Natural killer cell (primary cell): ENCODE measurements at regions not wholly inside any gene's neighbourhood (a gene's known extent, or its start where the extent isn't known, plus 50 kb on each side); places are given as distances from the start of the nearest gene placed in this dataset.

Experiments used
- ATAC-seq, 3 donors: fragments of 150-1000 bp in 2 of 3; fragments of 200-7000 bp in 1 of 3; cut with Tn5 transposase; 1 replicate in 1 of 3; 2 replicates in 2 of 3; pipeline ENCODE4 v1.10.0; 2021; ENCODE audit warnings: mild to moderate bottlenecking in 2 of 3, moderate library complexity in 2 of 3
- DNase-seq, 2 donors: peaks; one replicate each; pipeline versions ENCODE4 v3.0.0 to v3.0.0-alpha.2; 2013 to 2021; ENCODE audit warnings: mixed read lengths in 1 of 2
- H3K27ac ChIP-seq: one replicate; pipeline ENCODE4 v1.5.1; 2013; ENCODE audit warnings: mild to moderate bottlenecking, low read length
- H3K27me3 ChIP-seq: one replicate; pipeline ENCODE4 v1.6.1; 2013; ENCODE audit warnings: low read length; ENCODE audit not compliant: control insufficient read depth, insufficient read depth
- H3K36me3 ChIP-seq: one replicate; pipeline ENCODE4 v1.6.1; 2013; ENCODE audit warnings: low read length; ENCODE audit not compliant: control insufficient read depth, insufficient read depth
- H3K4me1 ChIP-seq: one replicate; pipeline ENCODE4 v1.6.1; 2013; ENCODE audit warnings: low read length; ENCODE audit not compliant: control insufficient read depth, insufficient read depth
- H3K4me3 ChIP-seq: one replicate; pipeline ENCODE4 v1.5.1; 2013; ENCODE audit warnings: low read length
- H3K9me3 ChIP-seq: one replicate; pipeline ENCODE4 v1.6.1; 2013; ENCODE audit warnings: low read length; ENCODE audit not compliant: control insufficient read depth, insufficient read depth
- H3K27ac Mint-ChIP-seq, 2 donors: one replicate each; pipeline ENCODE4 v1.8.0; 2022; ENCODE audit warnings: mild to moderate bottlenecking in 2 of 2, mixed read lengths in 2 of 2, moderate library complexity in 1 of 2
- H3K27me3 Mint-ChIP-seq, 2 donors: one replicate each; pipeline ENCODE4 v1.8.0; 2022; ENCODE audit warnings: low read depth in 2 of 2, mixed read lengths in 2 of 2
- H3K36me3 Mint-ChIP-seq: one replicate; pipeline ENCODE4 v1.8.0; 2022; ENCODE audit warnings: mixed read lengths
- H3K4me1 Mint-ChIP-seq, 2 donors: one replicate each; pipeline ENCODE4 v1.8.0; 2022; ENCODE audit warnings: mixed read lengths in 2 of 2
- H3K4me3 Mint-ChIP-seq: one replicate; pipeline ENCODE4 v1.8.0; 2022; ENCODE audit warnings: mild to moderate bottlenecking, moderate library complexity, mixed read lengths
- H3K9me3 Mint-ChIP-seq, 2 donors: one replicate each; pipeline ENCODE4 v1.8.0; 2022; ENCODE audit warnings: mixed read lengths in 2 of 2
- WGBS: methylation state at CpG from one replicate; pipeline ENCODE4 v1.1.7; 2013; ENCODE audit warnings: missing lambda C conversion rate; ENCODE audit not compliant: insufficient coverage; 5-methylcytosine and 5-hydroxymethylcytosine counted together
- intact Hi-C: fragments of 100-400 bp; cut with micrococcal nuclease; formaldehyde crosslinking; loops from one replicate; pipeline ENCODE4 v1.14.2; 2022
- TF ChIP-seq, protein P1 (sequence below): fragments of 200-600 bp; IDR thresholded peaks from one replicate; pipeline ENCODE4 v1.8.0; 2022; ENCODE audit warnings: antibody characterized with exemption

DNA sequence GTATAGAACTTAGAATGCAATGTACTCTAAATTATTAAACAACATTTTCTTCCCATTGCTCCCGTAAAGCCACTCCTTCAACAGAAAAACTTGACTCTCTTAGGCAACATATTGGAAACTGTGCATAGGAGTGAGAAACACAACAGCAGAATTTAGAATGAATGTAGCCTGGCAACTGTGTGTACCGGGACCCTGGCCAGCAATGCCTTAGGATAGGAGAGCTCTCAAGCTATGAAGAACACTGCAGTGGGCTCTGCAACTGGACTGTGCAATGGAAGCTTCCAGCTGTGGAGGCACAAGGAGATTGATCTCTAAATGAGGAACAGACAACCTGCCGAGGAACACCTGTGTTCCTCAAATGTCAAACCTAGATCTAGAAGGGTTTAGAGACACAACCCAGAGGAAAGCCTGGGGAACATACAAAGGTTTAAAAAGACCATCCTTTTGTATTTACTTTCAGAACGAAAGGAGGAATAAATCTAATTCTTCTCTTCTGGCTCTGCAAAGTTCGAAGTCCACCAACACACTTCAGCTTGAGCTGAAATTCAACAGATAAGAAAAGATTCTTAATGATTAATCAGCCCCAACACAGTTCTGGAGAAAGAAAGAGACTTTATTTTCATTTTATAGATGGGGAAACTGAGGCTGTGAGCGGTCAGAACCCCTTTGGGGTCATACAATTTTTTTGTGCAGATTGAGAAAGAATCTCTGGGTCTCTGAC is 51.5 kb upstream of the ARL15 start:
- Histone ChIP-seq H3K36me3 (no peaks in the 10 kb centered on the region), H3K9me3 (no peaks in the 10 kb centered on the region), H3K27ac (no peak overlapping the region), H3K27me3 (no peaks in the 10 kb centered on the region), H3K4me1 (no peaks in the 10 kb centered on the region), H3K4me3 (no peak overlapping the region)
- DNase-seq (no peak), ATAC-seq (no peak)
- TF ChIP-seq, protein P1, sequence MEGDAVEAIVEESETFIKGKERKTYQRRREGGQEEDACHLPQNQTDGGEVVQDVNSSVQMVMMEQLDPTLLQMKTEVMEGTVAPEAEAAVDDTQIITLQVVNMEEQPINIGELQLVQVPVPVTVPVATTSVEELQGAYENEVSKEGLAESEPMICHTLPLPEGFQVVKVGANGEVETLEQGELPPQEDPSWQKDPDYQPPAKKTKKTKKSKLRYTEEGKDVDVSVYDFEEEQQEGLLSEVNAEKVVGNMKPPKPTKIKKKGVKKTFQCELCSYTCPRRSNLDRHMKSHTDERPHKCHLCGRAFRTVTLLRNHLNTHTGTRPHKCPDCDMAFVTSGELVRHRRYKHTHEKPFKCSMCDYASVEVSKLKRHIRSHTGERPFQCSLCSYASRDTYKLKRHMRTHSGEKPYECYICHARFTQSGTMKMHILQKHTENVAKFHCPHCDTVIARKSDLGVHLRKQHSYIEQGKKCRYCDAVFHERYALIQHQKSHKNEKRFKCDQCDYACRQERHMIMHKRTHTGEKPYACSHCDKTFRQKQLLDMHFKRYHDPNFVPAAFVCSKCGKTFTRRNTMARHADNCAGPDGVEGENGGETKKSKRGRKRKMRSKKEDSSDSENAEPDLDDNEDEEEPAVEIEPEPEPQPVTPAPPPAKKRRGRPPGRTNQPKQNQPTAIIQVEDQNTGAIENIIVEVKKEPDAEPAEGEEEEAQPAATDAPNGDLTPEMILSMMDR, result no peak
- no peak overlapping the region for H3K4me3 Mint-ChIP-seq
- intact Hi-C loops, result no loop called here
- H3K27ac Mint-ChIP-seq, result no peak overlapping the region
- no peaks in the 10 kb centered on the region for H3K4me1 Mint-ChIP-seq
- H3K36me3 Mint-ChIP-seq, result no peaks in the 10 kb centered on the region
- 80% methylated on average over 5 of the region's 6 CpGs for WGBS
- H3K9me3 Mint-ChIP-seq, result no peaks in the 10 kb centered on the region
- peaks cover 20 to 47% of the 10 kb centered on the region in 2 donors for H3K27me3 Mint-ChIP-seq

DNA sequence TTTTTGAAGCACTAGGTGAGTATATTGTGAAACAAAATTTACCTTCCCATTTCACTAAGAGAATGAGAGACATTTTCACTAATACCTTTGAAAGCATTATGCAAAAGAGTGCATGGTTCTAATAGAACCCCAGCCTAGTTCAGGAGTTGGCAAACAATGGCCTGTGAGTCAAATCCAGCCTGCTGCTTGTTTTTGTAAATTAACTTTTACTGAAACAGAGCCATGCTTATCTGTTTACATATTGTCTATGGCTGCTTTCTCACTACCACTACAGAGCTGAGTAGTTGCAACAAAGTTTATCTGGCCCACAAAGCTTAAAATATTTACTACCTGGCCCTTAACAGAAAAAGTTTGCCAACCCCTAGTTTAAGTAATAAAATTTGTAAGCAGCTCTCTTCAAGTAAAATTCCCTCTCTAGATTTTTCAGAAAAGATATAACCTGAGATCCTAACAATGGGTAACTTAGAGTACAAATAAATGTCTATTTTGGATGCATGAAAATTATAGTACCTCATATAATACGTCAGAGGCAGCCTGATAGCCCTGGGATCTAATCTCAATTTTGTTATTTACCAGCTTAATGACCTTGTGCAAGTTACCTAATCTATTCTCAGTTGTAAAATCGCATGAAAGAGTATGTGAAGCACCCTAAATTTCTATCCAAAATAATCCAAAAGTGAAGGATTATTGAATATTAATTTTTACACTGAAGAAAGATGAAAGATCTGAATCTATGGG is 50.7 kb upstream of the ARL15 start:
- H3K27ac ChIP-seq, result no peak overlapping the region
- no peaks in the 10 kb centered on the region for H3K4me1 ChIP-seq
- ATAC-seq, result no peak
- Mint-ChIP-seq H3K4me3 (no peak overlapping the region), H3K9me3 (no peaks in the 10 kb centered on the region), H3K27me3 (peaks cover 20 to 47% of the 10 kb centered on the region in 2 donors), H3K36me3 (no peaks in the 10 kb centered on the region), H3K4me1 (no peaks in the 10 kb centered on the region), H3K27ac (no peak overlapping the region)
- WGBS, result 100% methylated on average over 1 of the region's 2 CpGs
- H3K4me3 ChIP-seq, result no peak overlapping the region
- H3K36me3 ChIP-seq, result no peaks in the 10 kb centered on the region
- intact Hi-C loops, result no loop called here
- H3K9me3 ChIP-seq, result no peaks in the 10 kb centered on the region
- TF ChIP-seq, protein P1, result no peak
- DNase-seq, result no peak
- no peaks in the 10 kb centered on the region for H3K27me3 ChIP-seq
